Spleen (tissue), 11 donors: ENCODE measurements at regions not wholly inside any gene's neighbourhood (a gene's known extent, or its start where the extent isn't known, plus 50 kb on each side); places are given as distances from the start of the nearest gene placed in this dataset.

Source experiments
- DNase-seq: peaks from one replicate; pipeline ENCODE4 v3.0.0-alpha.2; 2020
- H3K27ac ChIP-seq, 8 donors: fragments of 200-600 bp; sonication (generic) in 7 of 8; 1 replicate in 4 of 8; 2 replicates in 4 of 8; pipeline versions ENCODE4 v1.5.0 to v1.8.0; 2016 to 2021; ENCODE audit warnings: inconsistent platforms in 4 of 8, mild to moderate bottlenecking in 4 of 8, moderate library complexity in 1 of 8
- H3K27me3 ChIP-seq, 7 donors: fragments of 200-600 bp; sonication (generic) in 6 of 7; replicated peaks in 1 of 7; 1 replicate in 4 of 7; 2 replicates in 3 of 7; pipeline versions ENCODE4 v1.5.0 to v1.8.0; 2016 to 2021; ENCODE audit warnings: inconsistent platforms in 3 of 7, mild to moderate bottlenecking in 1 of 7
- H3K36me3 ChIP-seq, 6 donors: fragments of 200-600 bp; sonication (generic) in 5 of 6; 1 replicate in 4 of 6; 2 replicates in 2 of 6; pipeline versions ENCODE4 v1.5.0 to v1.8.0; 2016 to 2021; ENCODE audit warnings: inconsistent platforms in 2 of 6
- H3K4me1 ChIP-seq, 6 donors: fragments of 200-600 bp; sonication (generic) in 5 of 6; 1 replicate in 3 of 6; 2 replicates in 3 of 6; pipeline versions ENCODE4 v1.5.0 to v1.8.0; 2016 to 2021; ENCODE audit warnings: inconsistent platforms in 3 of 6
- H3K4me3 ChIP-seq, 8 donors: fragments of 200-600 bp; sonication (generic) in 7 of 8; 1 replicate in 4 of 8; 2 replicates in 4 of 8; pipeline versions ENCODE4 v1.5.0 to v1.8.0; 2016 to 2021; ENCODE audit warnings: inconsistent platforms in 4 of 8, mild to moderate bottlenecking in 4 of 8, moderate library complexity in 2 of 8
- H3K9me3 ChIP-seq, 8 donors: fragments of 200-600 bp; sonication (generic) in 7 of 8; 1 replicate in 4 of 8; 2 replicates in 4 of 8; pipeline versions ENCODE4 v1.5.0 to v1.8.0; 2016 to 2021; ENCODE audit warnings: inconsistent platforms in 4 of 8
- POLR2A ChIP-seq, 3 donors: fragments of 450-650 bp; IDR thresholded peaks; one replicate each; pipeline ENCODE4 v1.5.1; 2017; ENCODE audit warnings: antibody characterized with exemption in 3 of 3, mild to moderate bottlenecking in 1 of 3
- POLR2AphosphoS5 ChIP-seq, 3 donors: sonication (generic); formaldehyde crosslinking; IDR thresholded peaks; one replicate each; pipeline ENCODE4 v1.5.1; 2017; ENCODE audit warnings: antibody characterized with exemption in 3 of 3
- WGBS, 5 donors: extraction: QIAGEN DNeasy Blood & Tissue Kit in 3 of 5; methylation state at CpG; one replicate each; pipeline versions ENCODE4 v1.1.5 to v1.1.7; 2013 to 2018; 5-methylcytosine and 5-hydroxymethylcytosine counted together
- intact Hi-C: fragments of 100-400 bp; cut with DNase I; formaldehyde crosslinking; loops from one replicate; pipeline ENCODE4 v1.15.0; 2023; ENCODE audit warnings: low total_unique reads
- TF ChIP-seq, protein P1 (sequence below), 11 experiments: fragments of 200-600 bp in 7 of 11; fragments of 450-650 bp in 4 of 11; sonication (generic) in 4 of 11; IDR thresholded peaks in 8 of 11; conservative IDR thresholded peaks in 3 of 11; 1 replicate in 7 of 11; 2 replicates in 4 of 11; pipeline versions ENCODE4 v1.4.0 to v1.8.0; 2016 to 2021; ENCODE audit warnings: antibody characterized with exemption in 11 of 11, inconsistent platforms in 4 of 11, mild to moderate bottlenecking in 1 of 11
- donor health status: healthy with polysubstance abuse.
- donor health status: DM: no; HTN: no; CAD: no; lungs with moderate emphysema.
- donor health status: DM: no; HTN: no; CAD: no.
- donor health status: Bipolar disorder and iron deficiency.
- donor health status: healthy.
- donor health status: DM: no; HTN: no; CAD: no.
- donor health status: DM: yes; HTN: yes; CAD: no.

DNA sequence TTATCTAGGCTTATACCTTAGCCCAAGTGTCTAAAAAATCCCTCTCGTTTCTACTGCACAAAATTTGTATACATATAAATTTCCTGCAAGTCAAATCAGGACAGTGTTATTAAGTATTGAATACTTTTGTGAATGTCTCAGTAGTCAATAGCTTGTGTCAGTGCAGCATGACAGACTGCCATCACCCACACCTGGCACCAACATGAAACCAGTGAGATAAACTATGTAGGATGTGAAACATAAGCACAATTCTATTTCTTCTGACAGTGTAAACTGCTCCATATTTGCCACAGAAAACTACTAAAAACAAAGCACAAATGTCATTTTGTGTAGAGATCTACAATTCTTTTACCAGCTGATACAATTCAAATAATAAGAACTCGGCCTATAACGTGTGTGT, 542.1 kb upstream of the LUZP2 start:
- H3K36me3 ChIP-seq = no peaks in the 10 kb centered on the region
- no peak overlapping the region for H3K4me3 ChIP-seq
- TF ChIP-seq POLR2A (IDR thresholded peaks at IDR 0.05) (no peak), POLR2AphosphoS5 (IDR thresholded peaks at IDR 0.05) (no peak)
- 60 to 85% (median 79%) methylated on average over 3 of the region's 3 CpGs for WGBS, 5 donors
- no peaks in the 10 kb centered on the region for H3K4me1 ChIP-seq
- no peak overlapping the region for H3K27ac ChIP-seq
- no peaks in the 10 kb centered on the region for H3K27me3 ChIP-seq
- H3K9me3 ChIP-seq = peaks cover 0 to 3% (median 0%) of the 10 kb centered on the region in 8 donors
- intact Hi-C loops = no loop called here
- DNase-seq = no peak

DNA sequence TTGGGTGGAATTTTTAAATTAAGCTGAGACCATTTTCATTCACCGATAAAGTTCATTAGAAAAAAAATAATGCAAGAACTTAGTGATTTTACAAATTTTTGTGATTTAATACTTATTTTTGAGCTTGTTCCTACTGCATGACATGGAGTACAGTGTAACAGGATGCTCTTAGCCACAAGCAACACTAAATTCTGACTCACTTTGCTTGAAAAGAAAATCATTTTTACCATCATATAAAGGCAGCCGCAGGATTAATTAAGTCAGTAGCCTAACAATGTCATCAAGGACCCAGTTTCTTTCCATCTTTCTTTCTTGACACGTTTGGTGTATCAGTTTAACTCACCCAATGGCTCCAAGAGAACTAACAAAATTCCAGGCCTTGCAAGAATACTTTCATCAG, 540.3 kb upstream of the LUZP2 start:
- Histone ChIP-seq H3K9me3 (peaks cover 0 to 3% (median 0%) of the 10 kb centered on the region in 8 donors), H3K27ac (no peak overlapping the region), H3K27me3 (no peaks in the 10 kb centered on the region), H3K4me3 (no peak overlapping the region), H3K4me1 (no peaks in the 10 kb centered on the region), H3K36me3 (no peaks in the 10 kb centered on the region)
- no peak for DNase-seq
- 82 to 94% (median 89%) methylated on average over 3 of the region's 3 CpGs for WGBS, 5 donors
- intact Hi-C loops = no loop called here
- TF ChIP-seq POLR2AphosphoS5 (IDR thresholded peaks at IDR 0.05) (no peak), POLR2A (IDR thresholded peaks at IDR 0.05) (no peak)
- TF ChIP-seq, protein P1, sequence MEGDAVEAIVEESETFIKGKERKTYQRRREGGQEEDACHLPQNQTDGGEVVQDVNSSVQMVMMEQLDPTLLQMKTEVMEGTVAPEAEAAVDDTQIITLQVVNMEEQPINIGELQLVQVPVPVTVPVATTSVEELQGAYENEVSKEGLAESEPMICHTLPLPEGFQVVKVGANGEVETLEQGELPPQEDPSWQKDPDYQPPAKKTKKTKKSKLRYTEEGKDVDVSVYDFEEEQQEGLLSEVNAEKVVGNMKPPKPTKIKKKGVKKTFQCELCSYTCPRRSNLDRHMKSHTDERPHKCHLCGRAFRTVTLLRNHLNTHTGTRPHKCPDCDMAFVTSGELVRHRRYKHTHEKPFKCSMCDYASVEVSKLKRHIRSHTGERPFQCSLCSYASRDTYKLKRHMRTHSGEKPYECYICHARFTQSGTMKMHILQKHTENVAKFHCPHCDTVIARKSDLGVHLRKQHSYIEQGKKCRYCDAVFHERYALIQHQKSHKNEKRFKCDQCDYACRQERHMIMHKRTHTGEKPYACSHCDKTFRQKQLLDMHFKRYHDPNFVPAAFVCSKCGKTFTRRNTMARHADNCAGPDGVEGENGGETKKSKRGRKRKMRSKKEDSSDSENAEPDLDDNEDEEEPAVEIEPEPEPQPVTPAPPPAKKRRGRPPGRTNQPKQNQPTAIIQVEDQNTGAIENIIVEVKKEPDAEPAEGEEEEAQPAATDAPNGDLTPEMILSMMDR (IDR thresholded peaks at IDR 0.05 in 8 of 11, conservative IDR thresholded peaks at IDR 0.05 in 3 of 11) = no peak

DNA sequence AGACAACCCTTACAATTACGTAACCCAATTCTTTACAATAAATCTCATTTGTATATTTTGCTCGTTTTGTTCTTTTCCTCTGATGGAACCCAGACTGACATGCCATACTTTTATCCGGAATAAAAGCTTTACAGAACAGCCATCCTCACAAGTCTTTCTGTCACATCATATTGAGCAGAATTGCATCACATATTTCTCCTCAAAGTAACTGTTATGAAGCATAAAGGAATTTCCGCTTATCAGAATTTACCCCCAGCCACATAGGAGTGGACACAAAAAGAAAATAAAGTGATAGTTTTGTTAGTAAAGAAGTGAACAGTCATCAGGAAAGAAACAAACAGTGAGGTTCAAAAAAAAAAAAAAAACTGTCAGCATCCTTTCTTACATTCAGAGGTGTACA, 539.5 kb upstream of the LUZP2 start:
- no peak overlapping the region for H3K27ac ChIP-seq
- no peaks in the 10 kb centered on the region for H3K4me1 ChIP-seq
- DNase-seq = no peak
- WGBS, 5 donors = 64 to 78% (median 77%) methylated on average over 4 of the region's 4 CpGs
- no peaks in the 10 kb centered on the region for H3K27me3 ChIP-seq
- TF ChIP-seq, protein P1 (IDR thresholded peaks at IDR 0.05 in 8 of 11, conservative IDR thresholded peaks at IDR 0.05 in 3 of 11) = no peak
- TF ChIP-seq POLR2AphosphoS5 (IDR thresholded peaks at IDR 0.05) (no peak), POLR2A (IDR thresholded peaks at IDR 0.05) (no peak)
- H3K36me3 ChIP-seq = no peaks in the 10 kb centered on the region
- intact Hi-C loops = no loop called here
- H3K9me3 ChIP-seq = peaks cover 0 to 7% (median 0%) of the 10 kb centered on the region in 8 donors
- no peak overlapping the region for H3K4me3 ChIP-seq

DNA sequence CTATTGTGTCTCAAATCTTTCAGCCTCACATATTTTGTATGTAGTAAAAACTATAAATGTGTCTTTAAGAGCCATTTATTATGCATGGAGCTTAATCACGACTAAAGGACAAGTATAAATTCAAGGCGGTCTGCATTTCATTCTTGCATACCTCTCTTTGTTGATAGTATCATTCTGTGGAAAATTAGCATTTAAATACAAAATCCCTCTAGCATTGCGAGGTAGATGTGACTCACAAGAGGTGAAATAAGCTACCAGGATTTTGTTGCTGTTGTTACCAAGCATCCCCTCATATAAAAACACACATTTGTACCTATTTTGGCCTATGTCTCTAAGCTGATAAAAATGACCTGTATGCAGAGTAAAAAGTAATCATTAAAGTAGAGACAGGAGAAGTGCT, 537.4 kb upstream of the LUZP2 start:
- H3K27ac ChIP-seq = no peak overlapping the region
- WGBS, 5 donors = 58 to 75% (median 68%) methylated on average over 3 of the region's 3 CpGs
- no peaks in the 10 kb centered on the region for H3K36me3 ChIP-seq
- peaks cover 0 to 7% (median 0%) of the 10 kb centered on the region in 8 donors for H3K9me3 ChIP-seq
- H3K4me1 ChIP-seq = no peaks in the 10 kb centered on the region
- no peak for DNase-seq
- H3K27me3 ChIP-seq = no peaks in the 10 kb centered on the region
- TF ChIP-seq POLR2A (IDR thresholded peaks at IDR 0.05) (no peak), POLR2AphosphoS5 (IDR thresholded peaks at IDR 0.05) (no peak)
- TF ChIP-seq, protein P1 (IDR thresholded peaks at IDR 0.05 in 8 of 11, conservative IDR thresholded peaks at IDR 0.05 in 3 of 11) = no peak
- no peak overlapping the region for H3K4me3 ChIP-seq
- intact Hi-C loops = no loop called here
